ENCODE measurements at regions not wholly inside any gene's neighbourhood (a gene's known extent, or its start where the extent isn't known, plus 50 kb on each side); places are given as distances from the start of the nearest gene placed in this dataset.

DNA sequence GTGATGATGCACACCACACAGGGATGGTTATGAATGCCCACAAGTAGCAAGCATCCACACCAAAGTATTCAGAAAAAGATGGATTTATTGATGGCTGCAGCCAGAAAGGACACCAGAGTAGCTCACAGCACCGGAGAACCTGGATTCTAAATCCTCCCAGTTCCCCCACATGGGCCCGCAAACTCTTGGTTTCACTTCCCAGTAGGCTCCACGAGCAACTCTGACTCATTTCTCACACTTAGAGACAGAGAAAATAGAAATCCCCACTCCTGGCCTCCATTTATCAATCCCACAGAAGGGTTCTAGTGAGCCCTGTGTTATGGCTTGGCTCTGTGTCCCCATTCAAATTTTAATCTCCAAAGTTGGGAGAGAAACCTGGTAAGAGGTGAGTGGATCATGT is 426.7 kb upstream of the MYT1L start:
- TF ChIP-seq, protein P1, sequence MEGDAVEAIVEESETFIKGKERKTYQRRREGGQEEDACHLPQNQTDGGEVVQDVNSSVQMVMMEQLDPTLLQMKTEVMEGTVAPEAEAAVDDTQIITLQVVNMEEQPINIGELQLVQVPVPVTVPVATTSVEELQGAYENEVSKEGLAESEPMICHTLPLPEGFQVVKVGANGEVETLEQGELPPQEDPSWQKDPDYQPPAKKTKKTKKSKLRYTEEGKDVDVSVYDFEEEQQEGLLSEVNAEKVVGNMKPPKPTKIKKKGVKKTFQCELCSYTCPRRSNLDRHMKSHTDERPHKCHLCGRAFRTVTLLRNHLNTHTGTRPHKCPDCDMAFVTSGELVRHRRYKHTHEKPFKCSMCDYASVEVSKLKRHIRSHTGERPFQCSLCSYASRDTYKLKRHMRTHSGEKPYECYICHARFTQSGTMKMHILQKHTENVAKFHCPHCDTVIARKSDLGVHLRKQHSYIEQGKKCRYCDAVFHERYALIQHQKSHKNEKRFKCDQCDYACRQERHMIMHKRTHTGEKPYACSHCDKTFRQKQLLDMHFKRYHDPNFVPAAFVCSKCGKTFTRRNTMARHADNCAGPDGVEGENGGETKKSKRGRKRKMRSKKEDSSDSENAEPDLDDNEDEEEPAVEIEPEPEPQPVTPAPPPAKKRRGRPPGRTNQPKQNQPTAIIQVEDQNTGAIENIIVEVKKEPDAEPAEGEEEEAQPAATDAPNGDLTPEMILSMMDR (IDR thresholded peaks at IDR 0.05): no peak
- no peak for TF ChIP-seq POLR2A (IDR thresholded peaks at IDR 0.05)
- no peak for TF ChIP-seq EP300 (IDR thresholded peaks at IDR 0.05)

Data from sigmoid colon (tissue), 4 donors.